Muscle of leg (tissue), 3 donors: ENCODE measurements at regions not wholly inside any gene's neighbourhood (a gene's known extent, or its start where the extent isn't known, plus 50 kb on each side); places are given as distances from the start of the nearest gene placed in this dataset.
A peak's percentile ranks its signal among the peaks of the same experiment; 100 is the strongest.

Experiments
- DNase-seq: peaks from one replicate; pipeline ENCODE4 v3.0.0; 2013
- H3K27ac ChIP-seq: one replicate; pipeline ENCODE4 v1.5.1; 2013; ENCODE audit warnings: mild to moderate bottlenecking, low read length, control low read depth
- H3K27me3 ChIP-seq: one replicate; pipeline ENCODE4 v1.6.1; 2013; ENCODE audit warnings: low read length; ENCODE audit not compliant: control insufficient read depth, insufficient read depth
- H3K36me3 ChIP-seq: one replicate; pipeline ENCODE4 v1.6.1; 2013; ENCODE audit warnings: low read length; ENCODE audit not compliant: control insufficient read depth, insufficient read depth
- H3K4me1 ChIP-seq: one replicate; pipeline ENCODE4 v1.6.1; 2013; ENCODE audit warnings: low read length; ENCODE audit not compliant: control insufficient read depth, insufficient read depth
- H3K4me3 ChIP-seq: one replicate; pipeline ENCODE4 v1.5.1; 2013; ENCODE audit warnings: low read length, control low read depth
- H3K9me3 ChIP-seq: replicated peaks from 2 replicates; pipeline ENCODE4 v1.6.1; 2013; ENCODE audit warnings: low read depth, low read length; ENCODE audit not compliant: control insufficient read depth
- WGBS: methylation state at CpG from one replicate; pipeline ENCODE4 v1.1.5; 2013; ENCODE audit warnings: missing lambda C conversion rate; ENCODE audit not compliant: insufficient coverage; 5-methylcytosine and 5-hydroxymethylcytosine counted together

GRCh38 chr3:24578951-24579421, 84.3 kb upstream of the THRB start:
- Histone ChIP-seq H3K4me3 (no peak overlapping the region), H3K27me3 (no peaks in the 10 kb centered on the region), H3K27ac (no peak overlapping the region), H3K4me1 (no peaks in the 10 kb centered on the region), H3K36me3 (no peaks in the 10 kb centered on the region), H3K9me3 (no peaks in the 10 kb centered on the region)
- WGBS, result 71% methylated on average over 2 of the region's 4 CpGs
- DNase-seq, result no peak

GRCh38 chr3:24582431-24583403, 88.1 kb upstream of the THRB start:
- no peak overlapping the region for H3K4me3 ChIP-seq
- DNase-seq, result no peak
- H3K27me3 ChIP-seq, result no peaks in the 10 kb centered on the region
- H3K27ac ChIP-seq, result no peak overlapping the region
- no peaks in the 10 kb centered on the region for H3K4me1 ChIP-seq
- H3K36me3 ChIP-seq, result no peaks in the 10 kb centered on the region
- H3K9me3 ChIP-seq, result no peaks in the 10 kb centered on the region
- 65% methylated on average over 7 of the region's 10 CpGs for WGBS

- no peak overlapping the region for H3K27ac ChIP-seq
- DNase-seq, result no peak
- H3K4me3 ChIP-seq, result no peak overlapping the region
- no peaks in the 10 kb centered on the region for H3K9me3 ChIP-seq
- H3K27me3 ChIP-seq, result no peaks in the 10 kb centered on the region
- no peaks in the 10 kb centered on the region for H3K4me1 ChIP-seq
- WGBS, result no CpG with 5 or more reads among the region's 4 CpGs
- no peaks in the 10 kb centered on the region for H3K36me3 ChIP-seq
Measured at GRCh38 chr3:24586920-24587319, 92.3 kb upstream of the THRB start.

GRCh38 chr3:24588629-24589512, 94.2 kb upstream of the THRB start:
- no peaks in the 10 kb centered on the region for H3K27me3 ChIP-seq
- no peaks in the 10 kb centered on the region for H3K36me3 ChIP-seq
- DNase-seq, result peak; percentile 63
- no peak overlapping the region for H3K4me3 ChIP-seq
- WGBS, result no CpG with 5 or more reads among the region's 6 CpGs
- no peaks in the 10 kb centered on the region for H3K4me1 ChIP-seq
- H3K27ac ChIP-seq, result peak overlapping the region; percentile 1
- no peaks in the 10 kb centered on the region for H3K9me3 ChIP-seq

- no peaks in the 10 kb centered on the region for H3K4me1 ChIP-seq
- H3K27ac ChIP-seq, result no peak overlapping the region
- H3K36me3 ChIP-seq, result no peaks in the 10 kb centered on the region
- WGBS, result no CpG with 5 or more reads among the region's 1 CpG
- H3K4me3 ChIP-seq, result no peak overlapping the region
- no peaks in the 10 kb centered on the region for H3K27me3 ChIP-seq
- peak; percentile 53 for DNase-seq
- no peaks in the 10 kb centered on the region for H3K9me3 ChIP-seq
Measured at GRCh38 chr3:24589513-24589851, 94.8 kb upstream of the THRB start.

GRCh38 chr3:24589931-24590880, 95.6 kb upstream of the THRB start:
- H3K4me3 ChIP-seq, result no peak overlapping the region
- peak; percentile 86 for DNase-seq
- no CpG with 5 or more reads among the region's 3 CpGs for WGBS
- H3K4me1 ChIP-seq, result no peaks in the 10 kb centered on the region
- H3K27ac ChIP-seq, result no peak overlapping the region
- no peaks in the 10 kb centered on the region for H3K27me3 ChIP-seq
- no peaks in the 10 kb centered on the region for H3K36me3 ChIP-seq
- no peaks in the 10 kb centered on the region for H3K9me3 ChIP-seq

- Histone ChIP-seq H3K9me3 (no peaks in the 10 kb centered on the region), H3K36me3 (no peaks in the 10 kb centered on the region), H3K27me3 (no peaks in the 10 kb centered on the region), H3K4me1 (no peaks in the 10 kb centered on the region), H3K4me3 (no peak overlapping the region), H3K27ac (no peak overlapping the region)
- DNase-seq, result no peak
Measured at GRCh38 chr3:24591191-24591590, 96.5 kb upstream of the THRB start.

- no peak for DNase-seq
- Histone ChIP-seq H3K9me3 (no peaks in the 10 kb centered on the region), H3K36me3 (no peaks in the 10 kb centered on the region), H3K27ac (no peak overlapping the region), H3K4me1 (no peaks in the 10 kb centered on the region), H3K27me3 (no peaks in the 10 kb centered on the region), H3K4me3 (no peak overlapping the region)
- WGBS, result 90% methylated on average over 4 of the region's 5 CpGs
Measured at GRCh38 chr3:24591661-24592555, 97.3 kb upstream of the THRB start.

- Histone ChIP-seq H3K36me3 (no peaks in the 10 kb centered on the region), H3K27me3 (no peaks in the 10 kb centered on the region), H3K27ac (no peak overlapping the region), H3K4me1 (no peaks in the 10 kb centered on the region), H3K9me3 (no peaks in the 10 kb centered on the region), H3K4me3 (no peak overlapping the region)
- no peak for DNase-seq
Measured at GRCh38 chr3:24594161-24594560, 99.5 kb upstream of the THRB start.
